Stimulated activated CD8-positive, alpha-beta memory T cell treated with anti-CD3 and anti-CD28 coated beads, Interleukin-7, amount 100 ng/mL, for 24 hours (primary cell): ENCODE measurements at regions not wholly inside any gene's neighbourhood (a gene's known extent, or its start where the extent isn't known, plus 50 kb on each side); places are given as distances from the start of the nearest gene placed in this dataset.

Experiments
- DNase-seq: peaks from one replicate; pipeline ENCODE4 v3.0.0-alpha.2; 2020; ENCODE audit warnings: low read depth

GRCh38 chr9:90538566-90538965 is 104.1 kb downstream of the DIRAS2 start:
- no peak for DNase-seq

GRCh38 chr9:90539286-90539685 is 103.3 kb downstream of the DIRAS2 start:
- no peak for DNase-seq

GRCh38 chr9:90540734-90541133 is 101.9 kb downstream of the DIRAS2 start:
- DNase-seq, result no peak

GRCh38 chr9:90544488-90544887 is 98.1 kb downstream of the DIRAS2 start:
- no peak for DNase-seq

GRCh38 chr9:90546200-90546599 is 96.4 kb downstream of the DIRAS2 start:
- no peak for DNase-seq

GRCh38 chr9:90547896-90548295 is 94.7 kb downstream of the DIRAS2 start:
- no peak for DNase-seq

- no peak for DNase-seq
These were observed 90.3 kb downstream of the DIRAS2 start for GRCh38 chr9:90552317-90552716.

GRCh38 chr9:90555351-90556057 is 87.1 kb downstream of the DIRAS2 start:
- DNase-seq, result no peak

GRCh38 chr9:90556897-90557675 is 85.5 kb downstream of the DIRAS2 start:
- DNase-seq, result no peak

- no peak for DNase-seq
These were observed 83.2 kb downstream of the DIRAS2 start for GRCh38 chr9:90559075-90560073.
